Body of pancreas (tissue), 4 donors: ENCODE measurements at regions not wholly inside any gene's neighbourhood (a gene's known extent, or its start where the extent isn't known, plus 50 kb on each side); places are given as distances from the start of the nearest gene placed in this dataset.

Source experiments
- CTCF ChIP-seq, 7 experiments: fragments of 450-650 bp in 4 of 7; fragments of 200-600 bp in 3 of 7; sonication (generic) in 3 of 7; IDR thresholded peaks; one replicate each; pipeline ENCODE4 v1.5.1; 2016 to 2019; ENCODE audit warnings: antibody characterized with exemption in 7 of 7
- POLR2A ChIP-seq, 3 donors: fragments of 450-650 bp; IDR thresholded peaks; one replicate each; pipeline ENCODE4 v1.6.1; 2016; ENCODE audit warnings: antibody characterized with exemption in 3 of 3, mild to moderate bottlenecking in 2 of 3

GRCh38 chr22:49097966-49098365 lies 729.7 kb downstream of the BRD1 start:
- TF ChIP-seq CTCF (IDR thresholded peaks at IDR 0.05) = no peak
- TF ChIP-seq POLR2A (IDR thresholded peaks at IDR 0.05) = no peak
